HepG2 (cell line): ENCODE measurements at regions not wholly inside any gene's neighbourhood (a gene's known extent, or its start where the extent isn't known, plus 50 kb on each side); places are given as distances from the start of the nearest gene placed in this dataset.

Experiments used
- ATAC-seq: fragments of 200-7000 bp; cut with Tn5 transposase; 3 replicates; pipeline ENCODE4 v1.9.1; 2020; ENCODE audit warnings: mild to moderate bottlenecking, moderate library complexity
- BruUV-seq: library from RNA; stranded (reverse); fragments of 400-500 nt; replicated peaks from 2 replicates; lab custom pipeline; 2021; lab: Mats Ljungman, UMichigan
- CTCF ChIA-PET: fragments of 300-600 bp; formaldehyde crosslinking; extraction: SDS; loops from one replicate; lab custom pipeline; 2021; ENCODE audit warnings: low total read pairs, inconsistent platforms, low intra/inter-chr PET ratio; lab: Yijun Ruan, JAX
- POLR2A ChIA-PET: fragments of 350-600 bp; sonication (Branson Sonifier 250); formaldehyde crosslinking; loops from one replicate; lab custom pipeline; 2020; ENCODE audit warnings: antibody characterized with exemption, inconsistent platforms; lab: Yijun Ruan, JAX
- DNase-seq: peaks from one replicate; pipeline ENCODE4 v3.0.0-alpha.2; 2015; ENCODE audit warnings: low spot score
- FAIRE-seq: peaks from 3 replicates; lab custom pipeline; 2011; peaks lifted over from hg19 to GRCh38; lab: Jason Lieb, UNC
- H2AFZ ChIP-seq: one replicate; pipeline ENCODE4 v1.6.1; 2011; ENCODE audit warnings: low read length, inconsistent platforms
- H3K27ac ChIP-seq: fragments of 300-600 bp; 3 replicates; pipeline ENCODE4 v1.8.0; 2011; ENCODE audit warnings: mixed run types, mild to moderate bottlenecking, mixed read lengths, low read length, inconsistent platforms; ENCODE audit not compliant: insufficient read depth; ENCODE audit errors: extremely low read length
- H3K27me3 ChIP-seq, 2 experiments: fragments of 200-600 bp in 1 of 2; 2 replicates in 1 of 2; 3 replicates in 1 of 2; pipeline versions ENCODE4 v1.6.0 to v1.8.0; 2011; ENCODE audit warnings: low read length in 2 of 2, mild to moderate bottlenecking in 2 of 2, moderate library complexity in 2 of 2, inconsistent platforms in 1 of 2; ENCODE audit not compliant: insufficient read depth in 2 of 2, control insufficient read depth in 1 of 2
- H3K36me3 ChIP-seq, 2 experiments: fragments of 200-600 bp in 1 of 2; replicated peaks in 1 of 2; 2 replicates in 1 of 2; 3 replicates in 1 of 2; pipeline versions ENCODE4 v1.5.1 to v1.8.0; 2011; ENCODE audit warnings: low read length in 2 of 2, inconsistent platforms in 1 of 2; ENCODE audit not compliant: insufficient read depth in 2 of 2, control insufficient read depth in 1 of 2
- H3K4me1 ChIP-seq: 2 replicates; pipeline ENCODE4 v1.5.1; 2012; ENCODE audit warnings: low read length, inconsistent platforms; ENCODE audit not compliant: insufficient read depth
- H3K4me2 ChIP-seq: 2 replicates; pipeline ENCODE4 v1.6.0; 2011; ENCODE audit warnings: low read depth, low read length, inconsistent platforms
- H3K4me3 ChIP-seq, 3 experiments: fragments of 200-600 bp in 1 of 3; sonication (generic), shearing (Covaris generic) in 1 of 3; replicated peaks in 1 of 3; 2 replicates each; pipeline ENCODE4 v1.5.1; 2011 to 2016; ENCODE audit warnings: low read length in 3 of 3, inconsistent platforms in 2 of 3, low read depth in 2 of 3, mild to moderate bottlenecking in 2 of 3, control low read depth in 1 of 3, mixed read lengths in 1 of 3; ENCODE audit not compliant: insufficient read depth in 1 of 3
- H3K79me2 ChIP-seq: one replicate; pipeline ENCODE4 v1.6.1; 2011; ENCODE audit warnings: low read length, inconsistent platforms; ENCODE audit not compliant: insufficient read depth
- H3K9ac ChIP-seq: 2 replicates; pipeline ENCODE4 v1.6.0; 2011; ENCODE audit warnings: mild to moderate bottlenecking, low read depth, low read length, inconsistent platforms; ENCODE audit not compliant: insufficient read depth
- H3K9me3 ChIP-seq: 2 replicates; pipeline ENCODE4 v1.5.1; 2012; ENCODE audit warnings: mild to moderate bottlenecking, low read length
- H4K20me1 ChIP-seq: 2 replicates; pipeline ENCODE4 v1.6.0; 2011; ENCODE audit warnings: inconsistent platforms, mild to moderate bottlenecking, low read length, moderate library complexity; ENCODE audit not compliant: insufficient read depth
- CBX1 ChIP-seq: IDR thresholded peaks from one replicate; pipeline ENCODE4 v1.6.1; 2016; ENCODE audit warnings: antibody characterized with exemption, low read depth
- HES4 ChIP-seq: sonication (generic); formaldehyde crosslinking; IDR thresholded peaks from 2 replicates; pipeline ENCODE4 v1.9.0; 2021; ENCODE audit warnings: mild to moderate bottlenecking, missing genetic modification reagents, borderline replicate concordance
- MED8 ChIP-seq: sonication (generic); formaldehyde crosslinking; IDR thresholded peaks from 2 replicates; pipeline ENCODE4 v1.8.1; 2023; ENCODE audit warnings: mild to moderate bottlenecking, missing genetic modification reagents; ENCODE audit not compliant: insufficient replicate concordance
- MYNN ChIP-seq: sonication (generic); formaldehyde crosslinking; IDR thresholded peaks from 2 replicates; pipeline ENCODE4 v1.4.0; 2020; ENCODE audit warnings: mild to moderate bottlenecking, low read depth, missing genetic modification reagents
- TBP ChIP-seq: sonication (generic); formaldehyde crosslinking; IDR thresholded peaks from 2 replicates; pipeline ENCODE4 v1.5.0; 2020; ENCODE audit warnings: missing genetic modification reagents
- TOPORS ChIP-seq: sonication (generic); formaldehyde crosslinking; IDR thresholded peaks from 2 replicates; pipeline ENCODE4 v1.8.0; 2023; ENCODE audit warnings: mild to moderate bottlenecking, missing genetic modification reagents
- ZMYM4 ChIP-seq: sonication (generic); formaldehyde crosslinking; IDR thresholded peaks from 2 replicates; pipeline ENCODE4 v1.8.1; 2023; ENCODE audit warnings: mild to moderate bottlenecking, missing genetic modification reagents
- ZNF207 ChIP-seq: fragments of 450-650 bp; IDR thresholded peaks from 2 replicates; pipeline ENCODE4 v1.6.1; 2016; ENCODE audit warnings: antibody characterized with exemption, borderline replicate concordance
- ZNF343 ChIP-seq: sonication (generic); formaldehyde crosslinking; IDR thresholded peaks from 2 replicates; pipeline ENCODE4 v1.4.0; 2020; ENCODE audit warnings: mild to moderate bottlenecking, missing genetic modification reagents
- ZNF460 ChIP-seq: sonication (generic); formaldehyde crosslinking; IDR thresholded peaks from 2 replicates; pipeline ENCODE4 v1.5.1; 2020; ENCODE audit warnings: missing genetic modification reagents, mild to moderate bottlenecking, borderline replicate concordance
- ZNF678 ChIP-seq: sonication (generic); formaldehyde crosslinking; IDR thresholded peaks from 2 replicates; pipeline ENCODE4 v1.4.0; 2020; ENCODE audit warnings: mild to moderate bottlenecking, missing genetic modification reagents
- ZNF883 ChIP-seq: sonication (generic); formaldehyde crosslinking; IDR thresholded peaks from 2 replicates; pipeline ENCODE4 v1.5.1; 2020; ENCODE audit warnings: mild to moderate bottlenecking, missing genetic modification reagents; ENCODE audit errors: not compliant biosample characterization
- WGBS: methylation state at CpG from one replicate; pipeline ENCODE4 v1.1.6; 2017; ENCODE audit warnings: low lambda C conversion rate; 5-methylcytosine and 5-hydroxymethylcytosine counted together
- in situ Hi-C: cut with HindIII; loops from 2 replicates; pipeline ENCODE4 v1.10.0; 2017; ENCODE audit warnings: low pct_unique_long_range_greater_than_20kb; ENCODE audit not compliant: extremely low pct_ligation_motif_present
- intact Hi-C: fragments of 100-400 bp; cut with micrococcal nuclease; formaldehyde crosslinking; loops from one replicate; pipeline ENCODE4 v1.10.0; 2022; ENCODE audit not compliant: unreplicated experiment
- TF ChIP-seq, protein P1 (sequence below): sonication (generic); formaldehyde crosslinking; conservative IDR thresholded peaks from 2 replicates; pipeline ENCODE4 v1.8.1; 2023; ENCODE audit warnings: missing genetic modification reagents
- TF ChIP-seq, protein P2 (sequence below): IDR thresholded peaks from 2 replicates; pipeline ENCODE4 v1.6.1; 2012; ENCODE audit warnings: low read length, improper control_type of control experiment
- TF ChIP-seq, protein P3 (sequence below): sonication (generic); formaldehyde crosslinking; IDR thresholded peaks from 2 replicates; pipeline ENCODE4 v1.5.0; 2020; ENCODE audit warnings: missing genetic modification reagents, mild to moderate bottlenecking, borderline replicate concordance
- TF ChIP-seq, protein P4 (sequence below): sonication (generic); formaldehyde crosslinking; IDR thresholded peaks from 2 replicates; pipeline ENCODE4 v1.9.0; 2021; ENCODE audit warnings: missing genetic modification reagents, mild to moderate bottlenecking, borderline replicate concordance
- TF ChIP-seq, protein P5 (sequence below): sonication (generic); formaldehyde crosslinking; IDR thresholded peaks from 2 replicates; pipeline ENCODE4 v1.5.0; 2020; ENCODE audit warnings: missing genetic modification reagents

DNA sequence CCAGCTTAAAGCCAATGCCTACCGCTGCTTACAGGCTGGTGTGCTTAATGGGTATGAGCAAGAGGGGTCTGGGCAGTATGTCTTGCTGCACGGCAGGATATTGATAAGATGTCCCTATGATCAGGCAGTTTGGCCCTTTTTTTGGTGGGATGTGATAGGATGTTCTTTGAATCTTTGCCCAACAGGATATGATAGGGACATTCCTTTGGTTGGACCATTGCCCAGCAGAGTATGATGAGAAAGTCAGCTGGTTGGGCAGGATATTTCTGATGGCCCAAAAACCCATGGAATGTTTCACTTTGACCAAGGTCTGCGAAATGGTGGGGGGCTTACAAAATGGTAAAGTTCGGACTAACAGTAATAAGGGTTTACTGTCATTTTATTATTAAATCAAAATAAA is 1060.6 kb downstream of the STIM2 start:
- ChIA-PET CTCF (no interaction called here), POLR2A (no interaction called here)
- no peaks in the 10 kb centered on the region for H3K4me1 ChIP-seq
- no peaks in the 10 kb centered on the region for H4K20me1 ChIP-seq
- 3% methylated on average over 4 of the region's 4 CpGs for WGBS
- no TSS peak for BruUV-seq
- H3K4me2 ChIP-seq: no peak overlapping the region
- FAIRE-seq: no peak
- intact Hi-C loops: no loop called here
- H3K79me2 ChIP-seq: no peaks in the 10 kb centered on the region
- H3K9me3 ChIP-seq: peaks cover 52% of the 10 kb centered on the region; the same call in 1 of the 2 replicates
- H3K9ac ChIP-seq: no peak overlapping the region
- H3K4me3 ChIP-seq: no peak overlapping the region
- H3K27ac ChIP-seq: no peak overlapping the region
- no peaks in the 10 kb centered on the region for H3K27me3 ChIP-seq
- no peak for ATAC-seq
- H2AFZ ChIP-seq: no peak overlapping the region
- no peak for DNase-seq
- in situ Hi-C loops: no loop called here
- no peaks in the 10 kb centered on the region for H3K36me3 ChIP-seq
- TF ChIP-seq ZNF207: no peak
- TF ChIP-seq CBX1: no peak
- TF ChIP-seq, protein P1, sequence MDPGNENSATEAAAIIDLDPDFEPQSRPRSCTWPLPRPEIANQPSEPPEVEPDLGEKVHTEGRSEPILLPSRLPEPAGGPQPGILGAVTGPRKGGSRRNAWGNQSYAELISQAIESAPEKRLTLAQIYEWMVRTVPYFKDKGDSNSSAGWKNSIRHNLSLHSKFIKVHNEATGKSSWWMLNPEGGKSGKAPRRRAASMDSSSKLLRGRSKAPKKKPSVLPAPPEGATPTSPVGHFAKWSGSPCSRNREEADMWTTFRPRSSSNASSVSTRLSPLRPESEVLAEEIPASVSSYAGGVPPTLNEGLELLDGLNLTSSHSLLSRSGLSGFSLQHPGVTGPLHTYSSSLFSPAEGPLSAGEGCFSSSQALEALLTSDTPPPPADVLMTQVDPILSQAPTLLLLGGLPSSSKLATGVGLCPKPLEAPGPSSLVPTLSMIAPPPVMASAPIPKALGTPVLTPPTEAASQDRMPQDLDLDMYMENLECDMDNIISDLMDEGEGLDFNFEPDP (CRISPR knock-in tag): no peak
- no peak for TF ChIP-seq ZNF883 (CRISPR knock-in tag)
- TF ChIP-seq, protein P2, sequence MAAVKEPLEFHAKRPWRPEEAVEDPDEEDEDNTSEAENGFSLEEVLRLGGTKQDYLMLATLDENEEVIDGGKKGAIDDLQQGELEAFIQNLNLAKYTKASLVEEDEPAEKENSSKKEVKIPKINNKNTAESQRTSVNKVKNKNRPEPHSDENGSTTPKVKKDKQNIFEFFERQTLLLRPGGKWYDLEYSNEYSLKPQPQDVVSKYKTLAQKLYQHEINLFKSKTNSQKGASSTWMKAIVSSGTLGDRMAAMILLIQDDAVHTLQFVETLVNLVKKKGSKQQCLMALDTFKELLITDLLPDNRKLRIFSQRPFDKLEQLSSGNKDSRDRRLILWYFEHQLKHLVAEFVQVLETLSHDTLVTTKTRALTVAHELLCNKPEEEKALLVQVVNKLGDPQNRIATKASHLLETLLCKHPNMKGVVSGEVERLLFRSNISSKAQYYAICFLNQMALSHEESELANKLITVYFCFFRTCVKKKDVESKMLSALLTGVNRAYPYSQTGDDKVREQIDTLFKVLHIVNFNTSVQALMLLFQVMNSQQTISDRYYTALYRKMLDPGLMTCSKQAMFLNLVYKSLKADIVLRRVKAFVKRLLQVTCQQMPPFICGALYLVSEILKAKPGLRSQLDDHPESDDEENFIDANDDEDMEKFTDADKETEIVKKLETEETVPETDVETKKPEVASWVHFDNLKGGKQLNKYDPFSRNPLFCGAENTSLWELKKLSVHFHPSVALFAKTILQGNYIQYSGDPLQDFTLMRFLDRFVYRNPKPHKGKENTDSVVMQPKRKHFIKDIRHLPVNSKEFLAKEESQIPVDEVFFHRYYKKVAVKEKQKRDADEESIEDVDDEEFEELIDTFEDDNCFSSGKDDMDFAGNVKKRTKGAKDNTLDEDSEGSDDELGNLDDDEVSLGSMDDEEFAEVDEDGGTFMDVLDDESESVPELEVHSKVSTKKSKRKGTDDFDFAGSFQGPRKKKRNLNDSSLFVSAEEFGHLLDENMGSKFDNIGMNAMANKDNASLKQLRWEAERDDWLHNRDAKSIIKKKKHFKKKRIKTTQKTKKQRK: no peak
- no peak for TF ChIP-seq TBP (CRISPR knock-in tag)
- no peak for TF ChIP-seq MYNN (CRISPR knock-in tag)
- no peak for TF ChIP-seq ZNF678 (CRISPR knock-in tag)
- no peak for TF ChIP-seq HES4 (CRISPR knock-in tag)
- TF ChIP-seq, protein P3, sequence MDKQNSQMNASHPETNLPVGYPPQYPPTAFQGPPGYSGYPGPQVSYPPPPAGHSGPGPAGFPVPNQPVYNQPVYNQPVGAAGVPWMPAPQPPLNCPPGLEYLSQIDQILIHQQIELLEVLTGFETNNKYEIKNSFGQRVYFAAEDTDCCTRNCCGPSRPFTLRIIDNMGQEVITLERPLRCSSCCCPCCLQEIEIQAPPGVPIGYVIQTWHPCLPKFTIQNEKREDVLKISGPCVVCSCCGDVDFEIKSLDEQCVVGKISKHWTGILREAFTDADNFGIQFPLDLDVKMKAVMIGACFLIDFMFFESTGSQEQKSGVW (CRISPR knock-in tag): no peak
- TF ChIP-seq TOPORS: no peak
- TF ChIP-seq ZNF460 (CRISPR knock-in tag): no peak
- no peak for TF ChIP-seq MED8 (CRISPR knock-in tag)
- no peak for TF ChIP-seq ZNF343
- no peak for TF ChIP-seq ZMYM4 (CRISPR knock-in tag)
- TF ChIP-seq, protein P4, sequence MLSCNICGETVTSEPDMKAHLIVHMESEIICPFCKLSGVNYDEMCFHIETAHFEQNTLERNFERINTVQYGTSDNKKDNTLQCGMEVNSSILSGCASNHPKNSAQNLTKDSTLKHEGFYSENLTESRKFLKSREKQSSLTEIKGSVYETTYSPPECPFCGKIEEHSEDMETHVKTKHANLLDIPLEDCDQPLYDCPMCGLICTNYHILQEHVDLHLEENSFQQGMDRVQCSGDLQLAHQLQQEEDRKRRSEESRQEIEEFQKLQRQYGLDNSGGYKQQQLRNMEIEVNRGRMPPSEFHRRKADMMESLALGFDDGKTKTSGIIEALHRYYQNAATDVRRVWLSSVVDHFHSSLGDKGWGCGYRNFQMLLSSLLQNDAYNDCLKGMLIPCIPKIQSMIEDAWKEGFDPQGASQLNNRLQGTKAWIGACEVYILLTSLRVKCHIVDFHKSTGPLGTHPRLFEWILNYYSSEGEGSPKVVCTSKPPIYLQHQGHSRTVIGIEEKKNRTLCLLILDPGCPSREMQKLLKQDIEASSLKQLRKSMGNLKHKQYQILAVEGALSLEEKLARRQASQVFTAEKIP (CRISPR knock-in tag): no peak
- TF ChIP-seq, protein P5, sequence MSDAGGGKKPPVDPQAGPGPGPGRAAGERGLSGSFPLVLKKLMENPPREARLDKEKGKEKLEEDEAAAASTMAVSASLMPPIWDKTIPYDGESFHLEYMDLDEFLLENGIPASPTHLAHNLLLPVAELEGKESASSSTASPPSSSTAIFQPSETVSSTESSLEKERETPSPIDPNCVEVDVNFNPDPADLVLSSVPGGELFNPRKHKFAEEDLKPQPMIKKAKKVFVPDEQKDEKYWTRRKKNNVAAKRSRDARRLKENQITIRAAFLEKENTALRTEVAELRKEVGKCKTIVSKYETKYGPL (CRISPR knock-in tag): no peak
